DMS153 treated with DMSO at 0.1 percent for 48 hours (cell line): ENCODE measurements at regions not wholly inside any gene's neighbourhood (a gene's known extent, or its start where the extent isn't known, plus 50 kb on each side); places are given as distances from the start of the nearest gene placed in this dataset.

Source experiments
- DNase-seq: peaks from one replicate; lab custom pipeline; 2025; ENCODE audit not compliant: unreplicated experiment; lab: John Stamatoyannopoulos, UW

GRCh38 chr6:56378507-56378906 lies 131.1 kb upstream of the COL21A1 start:
- no peak for DNase-seq

GRCh38 chr6:56377295-56377694 lies 129.9 kb upstream of the COL21A1 start:
- no peak for DNase-seq

GRCh38 chr6:56375806-56376205 lies 128.4 kb upstream of the COL21A1 start:
- no peak for DNase-seq

DNA sequence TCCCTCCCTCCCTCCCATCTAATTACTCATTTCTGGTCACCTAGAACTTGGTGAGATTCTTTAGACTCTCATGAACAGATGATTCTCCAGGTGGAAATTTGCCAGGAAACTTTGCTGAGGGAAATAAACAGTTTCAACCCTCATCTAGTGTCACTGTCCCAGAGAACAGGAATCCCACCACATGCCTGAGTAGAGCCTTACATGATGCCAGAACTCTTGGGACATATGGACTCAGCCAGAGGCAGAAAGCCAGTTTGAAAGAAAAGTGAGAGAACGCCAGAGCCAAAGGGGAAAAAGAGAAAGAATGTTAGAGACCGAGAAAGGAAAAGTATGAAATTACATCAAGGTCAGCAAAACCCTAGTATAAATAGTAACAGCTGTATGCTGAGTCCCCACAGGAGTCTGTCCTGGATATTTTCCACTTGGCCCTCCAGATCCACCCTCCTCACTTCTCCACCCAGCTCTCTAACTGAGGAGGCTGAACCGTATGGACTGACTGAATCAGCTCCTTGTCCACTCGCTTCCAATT lies 127.5 kb upstream of the COL21A1 start:
- no peak for DNase-seq

GRCh38 chr6:56372406-56372995 lies 125.1 kb upstream of the COL21A1 start:
- no peak for DNase-seq

DNA sequence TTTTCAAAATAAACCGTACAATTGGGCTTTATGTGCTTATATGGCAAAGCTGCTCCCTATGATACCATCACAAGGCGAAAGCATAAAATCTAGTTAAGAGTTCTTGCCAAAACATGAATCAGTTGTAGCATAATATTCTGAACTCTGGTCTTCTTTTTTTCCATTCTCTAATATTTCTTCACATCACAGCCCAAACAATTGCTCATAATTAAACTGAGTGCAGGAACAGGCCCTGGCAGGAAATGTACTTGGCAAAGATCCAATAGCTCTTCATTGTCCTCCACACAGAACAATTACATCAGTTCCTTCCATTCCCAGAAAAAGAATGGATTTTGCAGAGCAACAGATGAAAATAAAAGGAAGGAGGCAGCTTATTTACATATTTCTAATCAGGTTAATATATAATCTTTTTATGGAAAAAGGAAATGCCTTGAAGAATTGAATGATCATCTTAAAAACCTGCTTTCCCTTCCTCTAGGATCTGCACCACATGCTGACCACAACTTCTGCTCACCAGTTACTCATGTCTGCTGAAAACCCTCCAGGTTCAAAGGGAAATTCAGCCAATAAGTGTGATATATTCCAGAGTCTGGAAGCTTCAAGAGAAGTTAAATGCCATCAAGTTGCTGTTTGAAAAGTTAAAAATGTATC lies 123.3 kb upstream of the COL21A1 start:
- DNase-seq, result peak; percentile 83

GRCh38 chr6:56370127-56370540 lies 122.8 kb upstream of the COL21A1 start:
- peak; percentile 60 for DNase-seq

DNA sequence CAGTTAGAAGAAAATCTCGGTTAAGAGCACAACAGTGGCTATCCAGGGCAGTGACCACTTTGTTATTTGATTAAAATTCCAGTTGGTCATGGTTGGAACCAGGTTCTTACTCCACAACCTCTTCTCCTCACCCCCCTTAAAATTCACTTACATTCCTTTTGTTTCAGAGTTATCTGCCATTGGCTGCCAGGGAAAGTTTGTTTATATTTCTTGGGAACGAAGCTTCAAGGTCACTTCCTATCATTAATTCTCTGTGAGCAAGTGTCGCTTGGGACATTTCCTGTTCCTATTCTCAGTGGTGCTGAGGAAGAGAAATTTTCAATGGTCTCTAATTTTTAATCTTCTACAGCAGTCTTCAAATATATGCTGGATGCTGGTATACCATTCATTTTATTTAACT lies 121.1 kb upstream of the COL21A1 start:
- DNase-seq, result no peak

DNA sequence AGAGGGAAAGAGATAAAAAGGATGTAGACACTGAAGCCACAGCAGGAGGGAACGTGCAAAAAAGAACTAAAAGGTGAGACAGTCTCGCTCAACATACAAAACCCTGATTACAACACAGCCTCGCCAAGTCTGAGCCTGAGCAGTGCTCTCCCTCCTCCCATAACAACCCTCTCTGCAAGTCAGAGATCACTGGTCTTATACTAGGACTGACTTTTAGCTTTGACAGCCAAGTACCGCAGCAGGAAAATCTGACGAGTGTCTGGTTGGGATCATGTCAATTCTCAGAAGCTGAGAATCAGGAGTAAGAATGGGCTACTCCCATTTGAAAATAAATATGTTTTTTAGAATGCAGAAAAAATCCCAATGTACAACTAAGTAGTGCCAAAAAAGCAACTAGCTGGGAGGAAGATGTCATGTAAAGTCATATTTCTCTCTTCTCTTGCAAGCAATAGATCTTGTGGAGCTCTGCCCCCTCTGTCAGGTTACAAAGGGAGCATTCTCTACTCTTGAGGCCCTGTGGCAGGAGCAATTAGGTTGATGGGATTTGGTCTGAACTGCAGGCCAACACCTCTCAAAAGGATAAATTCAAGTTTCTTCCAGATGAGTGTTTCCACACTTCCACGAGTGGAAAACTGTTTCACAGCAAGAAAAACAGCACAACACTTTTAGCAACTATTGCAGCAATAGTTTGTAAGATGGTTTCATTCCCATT lies 118.9 kb upstream of the COL21A1 start:
- DNase-seq, result no peak

- DNase-seq, result no peak
Observed at GRCh38 chr6:56364827-56365339, 117.5 kb upstream of the COL21A1 start.

DNA sequence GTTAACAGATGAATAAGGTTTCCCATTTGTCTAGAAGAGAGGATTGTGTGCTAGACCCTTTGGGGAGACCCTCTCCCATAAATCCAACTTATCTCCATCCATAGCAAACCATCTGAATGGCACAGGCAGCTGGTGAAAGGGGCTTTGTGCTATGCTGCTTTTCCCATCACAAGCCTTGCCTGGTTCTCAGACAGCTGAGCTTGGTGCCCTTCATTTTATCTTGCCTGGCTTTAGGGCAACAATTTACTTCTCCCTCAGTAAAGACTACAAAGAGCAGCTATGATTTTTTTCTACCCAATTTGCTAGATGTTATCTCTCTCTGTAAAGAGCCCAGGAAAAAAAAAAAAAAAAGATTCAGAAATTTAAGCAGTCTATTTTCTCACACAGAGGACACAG lies 117.0 kb upstream of the COL21A1 start:
- no peak for DNase-seq

DNA sequence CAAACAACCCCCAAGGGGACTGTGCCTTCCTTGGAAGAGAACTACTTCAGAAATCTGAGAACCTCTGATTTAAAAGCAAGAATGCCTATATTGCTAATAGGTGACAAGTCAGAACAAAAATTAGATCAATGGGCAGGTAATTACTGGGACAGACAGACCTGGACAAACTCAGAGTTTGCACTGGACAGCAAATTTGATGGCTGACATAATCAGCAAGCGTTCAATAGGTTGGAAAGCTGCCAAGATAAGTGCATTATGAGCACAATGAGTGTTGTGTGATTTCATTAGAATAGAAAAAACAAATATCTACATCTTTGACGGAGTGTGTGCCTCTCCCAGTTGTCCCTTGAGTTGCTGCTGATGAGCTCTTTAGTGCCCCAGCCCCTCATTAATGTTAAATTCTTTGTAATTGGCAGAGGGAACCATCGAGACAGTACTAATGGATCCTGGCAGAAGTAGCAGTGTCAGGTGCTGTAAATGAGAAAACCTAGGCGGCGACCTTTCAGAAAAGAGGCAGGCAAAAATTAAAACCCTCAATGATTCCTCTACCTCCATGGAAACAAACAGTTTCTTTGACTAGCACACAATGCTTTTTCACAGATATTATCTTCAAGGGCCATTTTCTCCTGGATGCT lies 116.5 kb upstream of the COL21A1 start:
- DNase-seq, result peak; percentile 32

GRCh38 chr6:56361812-56362211 lies 114.4 kb upstream of the COL21A1 start:
- no peak for DNase-seq

GRCh38 chr6:56359201-56359899 lies 112.0 kb upstream of the COL21A1 start:
- peak; percentile 70 for DNase-seq

DNA sequence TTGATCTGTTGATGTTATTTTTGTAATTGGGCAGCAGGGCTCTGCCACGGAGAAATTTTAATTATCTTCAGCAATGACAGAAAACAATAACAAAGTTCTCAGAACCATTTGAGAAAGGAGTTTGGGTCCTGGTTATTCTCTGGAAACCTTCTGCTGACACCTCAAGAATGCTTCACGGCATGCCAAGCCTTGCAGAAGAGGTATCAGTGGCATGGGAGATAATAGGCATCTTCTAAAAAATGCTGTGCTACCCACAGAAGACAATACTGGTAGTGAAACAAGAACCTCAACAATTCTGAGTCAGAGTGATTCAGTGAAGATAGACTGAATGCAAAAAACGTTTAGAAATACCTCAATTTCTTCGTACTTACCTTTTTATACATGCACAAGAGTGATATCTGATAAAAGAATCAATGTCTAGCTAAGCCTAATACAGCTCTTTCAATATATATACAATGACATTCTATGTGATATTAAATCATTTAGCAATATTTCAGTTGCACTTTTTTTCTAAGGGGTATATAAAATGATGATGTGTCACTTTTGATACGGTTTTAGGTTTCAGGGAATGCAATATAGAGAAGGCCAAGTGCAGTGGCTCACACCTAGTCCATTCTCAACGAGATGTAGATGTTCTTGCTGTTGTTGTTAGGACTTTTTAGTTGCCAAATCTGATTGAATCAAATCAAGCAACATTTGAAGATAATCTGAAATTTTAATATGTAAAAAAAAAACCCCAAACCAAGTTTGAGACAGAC lies 110.4 kb upstream of the COL21A1 start:
- DNase-seq, result no peak

GRCh38 chr6:56356426-56356825 lies 109.0 kb upstream of the COL21A1 start:
- no peak for DNase-seq

DNA sequence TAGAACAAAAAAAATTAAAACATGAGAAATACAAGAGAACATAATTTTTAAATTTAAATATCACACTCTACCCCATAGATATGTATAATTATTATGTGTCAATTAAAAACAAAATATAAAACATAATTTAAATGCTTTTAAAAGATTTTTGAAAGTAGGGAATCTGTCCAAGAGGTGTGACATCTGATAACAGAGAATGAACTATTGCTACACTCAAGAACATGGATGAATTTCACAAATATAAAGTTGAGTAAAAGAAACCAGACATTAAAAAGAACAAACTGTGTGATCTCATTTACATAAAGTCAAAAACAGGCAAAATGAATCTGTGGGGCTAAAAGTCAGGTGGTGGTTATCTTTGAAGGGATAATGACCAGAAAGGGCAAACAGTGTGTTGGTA lies 106.5 kb upstream of the COL21A1 start:
- no peak for DNase-seq

DNA sequence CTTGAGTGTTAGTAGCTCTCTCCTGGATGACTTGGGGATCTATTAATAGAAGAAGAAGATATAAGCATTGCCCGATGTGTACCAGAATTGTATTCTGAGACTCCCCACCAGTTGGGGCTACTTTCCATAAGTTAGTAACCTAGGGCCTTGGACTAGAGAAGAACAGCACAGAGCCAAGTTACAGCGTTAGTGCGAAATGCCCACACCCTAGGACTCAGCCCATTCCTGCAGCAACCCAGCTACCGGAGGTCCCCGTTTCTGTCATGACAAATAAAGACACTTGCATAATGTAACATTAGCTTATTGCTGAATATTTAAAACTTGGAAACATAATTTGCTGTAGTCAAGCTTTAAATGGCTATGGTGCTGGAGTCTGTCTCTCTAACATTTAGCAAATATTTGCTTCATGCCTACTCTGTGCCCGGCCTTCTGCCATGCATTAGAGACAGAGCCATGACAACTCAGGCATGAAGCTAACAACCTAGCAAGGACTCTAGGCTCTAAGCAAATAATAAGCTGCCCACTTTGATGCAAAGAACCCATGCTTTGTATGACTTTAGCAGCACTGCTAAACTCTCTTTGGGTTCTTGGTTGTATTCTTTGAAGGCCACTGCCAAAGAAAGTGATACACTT lies 103.4 kb upstream of the COL21A1 start:
- DNase-seq, result no peak

- no peak for DNase-seq
Observed at GRCh38 chr6:56349194-56349593, 101.8 kb upstream of the COL21A1 start.

GRCh38 chr6:56348578-56348977 lies 101.2 kb upstream of the COL21A1 start:
- DNase-seq, result no peak
